Progenitor cell of endocrine pancreas (in vitro differentiated cells): ENCODE measurements at regions not wholly inside any gene's neighbourhood (a gene's known extent, or its start where the extent isn't known, plus 50 kb on each side); places are given as distances from the start of the nearest gene placed in this dataset.

Experiments
- DNase-seq: peaks from one replicate; pipeline ENCODE4 v3.0.0; 2021; ENCODE audit warnings: low spot score; ENCODE audit not compliant: unreplicated experiment
- H3K27ac Mint-ChIP-seq: 2 replicates; pipeline ENCODE4 v1.8.0; 2021; ENCODE audit warnings: mild to moderate bottlenecking, moderate library complexity, mixed read lengths
- H3K27me3 Mint-ChIP-seq: 2 replicates; pipeline ENCODE4 v1.8.0; 2021; ENCODE audit warnings: mixed read lengths
- H3K36me3 Mint-ChIP-seq: 2 replicates; pipeline ENCODE4 v1.8.0; 2022; ENCODE audit warnings: mixed read lengths; ENCODE audit not compliant: insufficient read depth
- H3K4me1 Mint-ChIP-seq: 2 replicates; pipeline ENCODE4 v1.8.0; 2021; ENCODE audit warnings: low read depth, mixed read lengths
- H3K4me3 Mint-ChIP-seq: 2 replicates; pipeline ENCODE4 v1.8.0; 2021; ENCODE audit warnings: low read depth, mild to moderate bottlenecking, moderate library complexity, mixed read lengths
- H3K9me3 Mint-ChIP-seq: 2 replicates; pipeline ENCODE4 v1.8.0; 2021; ENCODE audit warnings: low read depth, mixed read lengths
- TF ChIP-seq, protein P1 (sequence below): fragments of 200-600 bp; sonication (generic); IDR thresholded peaks from one replicate; pipeline ENCODE4 v1.5.0; 2021; ENCODE audit warnings: antibody characterized with exemption, mild to moderate bottlenecking; ENCODE audit not compliant: unreplicated experiment

DNA sequence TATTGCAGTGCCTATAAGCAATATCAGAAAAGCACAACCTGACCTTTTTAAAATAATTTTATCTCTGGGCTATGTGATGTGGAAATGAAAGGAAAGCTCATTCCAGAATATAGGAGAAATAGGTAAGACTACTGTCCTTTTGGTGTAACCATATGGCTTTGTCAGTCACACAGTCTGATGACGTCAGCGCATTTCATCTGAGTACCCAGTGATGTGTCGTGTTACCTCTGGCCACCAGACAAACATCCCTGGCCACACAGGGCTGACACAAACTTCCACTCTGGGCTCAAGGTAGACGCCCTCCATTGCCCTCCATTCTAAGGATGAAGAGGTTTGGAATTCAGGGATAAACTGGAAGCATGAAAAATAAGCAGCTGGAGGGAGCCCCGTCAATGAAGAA is 506.7 kb downstream of the CMPK2 start:
- Mint-ChIP-seq H3K36me3 (no peaks in the 10 kb centered on the region), H3K4me1 (no peaks in the 10 kb centered on the region), H3K9me3 (no peaks in the 10 kb centered on the region), H3K27me3 (no peaks in the 10 kb centered on the region), H3K4me3 (no peak overlapping the region), H3K27ac (no peak overlapping the region)
- TF ChIP-seq, protein P1, sequence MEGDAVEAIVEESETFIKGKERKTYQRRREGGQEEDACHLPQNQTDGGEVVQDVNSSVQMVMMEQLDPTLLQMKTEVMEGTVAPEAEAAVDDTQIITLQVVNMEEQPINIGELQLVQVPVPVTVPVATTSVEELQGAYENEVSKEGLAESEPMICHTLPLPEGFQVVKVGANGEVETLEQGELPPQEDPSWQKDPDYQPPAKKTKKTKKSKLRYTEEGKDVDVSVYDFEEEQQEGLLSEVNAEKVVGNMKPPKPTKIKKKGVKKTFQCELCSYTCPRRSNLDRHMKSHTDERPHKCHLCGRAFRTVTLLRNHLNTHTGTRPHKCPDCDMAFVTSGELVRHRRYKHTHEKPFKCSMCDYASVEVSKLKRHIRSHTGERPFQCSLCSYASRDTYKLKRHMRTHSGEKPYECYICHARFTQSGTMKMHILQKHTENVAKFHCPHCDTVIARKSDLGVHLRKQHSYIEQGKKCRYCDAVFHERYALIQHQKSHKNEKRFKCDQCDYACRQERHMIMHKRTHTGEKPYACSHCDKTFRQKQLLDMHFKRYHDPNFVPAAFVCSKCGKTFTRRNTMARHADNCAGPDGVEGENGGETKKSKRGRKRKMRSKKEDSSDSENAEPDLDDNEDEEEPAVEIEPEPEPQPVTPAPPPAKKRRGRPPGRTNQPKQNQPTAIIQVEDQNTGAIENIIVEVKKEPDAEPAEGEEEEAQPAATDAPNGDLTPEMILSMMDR, result no peak
- DNase-seq, result no peak

DNA sequence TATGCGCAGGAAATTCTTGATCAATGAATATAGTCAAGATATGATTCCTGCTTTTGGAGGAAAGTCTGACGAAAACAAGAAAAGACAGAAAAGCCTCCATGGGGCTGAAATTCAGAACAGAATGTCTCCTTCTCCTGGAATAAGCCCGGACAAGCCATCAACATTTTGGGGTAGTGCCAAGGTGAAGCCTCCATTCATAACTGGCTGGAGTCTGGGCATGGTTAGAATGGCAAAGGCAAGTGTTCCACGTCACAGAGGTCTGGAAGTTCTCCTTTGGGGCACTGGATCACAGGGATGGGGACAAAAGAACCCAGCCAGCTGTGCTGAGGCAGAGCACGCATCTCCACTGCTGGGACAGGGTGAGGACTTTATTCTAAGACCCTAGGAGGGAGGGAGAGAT is 505.7 kb downstream of the CMPK2 start:
- Mint-ChIP-seq H3K27ac (no peak overlapping the region), H3K4me3 (no peak overlapping the region), H3K36me3 (no peaks in the 10 kb centered on the region), H3K27me3 (no peaks in the 10 kb centered on the region), H3K9me3 (no peaks in the 10 kb centered on the region), H3K4me1 (no peaks in the 10 kb centered on the region)
- TF ChIP-seq, protein P1, result no peak
- DNase-seq, result no peak

DNA sequence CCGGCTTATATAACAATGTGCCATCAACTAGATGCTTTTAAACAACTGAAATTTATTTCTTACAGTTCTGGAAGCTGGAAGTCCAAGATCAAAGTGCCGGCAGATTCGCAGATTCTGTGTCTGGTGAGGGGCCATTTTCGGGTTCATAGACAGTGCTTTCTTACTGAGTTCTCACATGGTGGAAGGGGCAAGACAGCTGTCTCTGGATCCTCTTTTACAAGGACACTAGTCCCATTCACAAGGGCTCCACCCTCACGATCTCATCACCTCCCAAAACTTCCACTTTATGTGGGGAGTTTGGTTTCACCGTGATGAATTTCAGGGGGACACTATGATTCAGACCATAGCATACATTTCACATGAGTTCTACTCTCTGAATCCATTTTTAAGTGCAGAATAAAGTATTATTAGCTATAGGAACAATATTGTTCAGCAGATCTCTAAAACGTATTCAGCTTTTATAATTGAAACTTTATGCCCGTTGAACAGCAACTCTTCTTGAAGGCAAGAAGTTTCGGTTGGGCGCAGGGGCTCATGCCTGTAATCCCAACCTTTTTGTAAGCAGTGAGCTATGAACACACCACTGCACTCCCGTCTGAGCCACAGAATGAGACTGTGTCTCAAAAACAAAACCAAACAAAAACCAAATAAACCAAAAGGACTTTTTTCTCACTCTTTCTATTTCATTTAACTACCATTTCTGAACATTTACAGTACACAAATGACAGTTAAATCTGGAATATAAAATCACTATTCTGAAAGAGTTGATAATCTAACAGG is 502.8 kb downstream of the CMPK2 start:
- no peak for DNase-seq
- H3K9me3 Mint-ChIP-seq, result no peaks in the 10 kb centered on the region
- no peaks in the 10 kb centered on the region for H3K36me3 Mint-ChIP-seq
- H3K4me1 Mint-ChIP-seq, result no peaks in the 10 kb centered on the region
- H3K27me3 Mint-ChIP-seq, result no peaks in the 10 kb centered on the region
- H3K4me3 Mint-ChIP-seq, result no peak overlapping the region
- no peak overlapping the region for H3K27ac Mint-ChIP-seq
- TF ChIP-seq, protein P1, result no peak

DNA sequence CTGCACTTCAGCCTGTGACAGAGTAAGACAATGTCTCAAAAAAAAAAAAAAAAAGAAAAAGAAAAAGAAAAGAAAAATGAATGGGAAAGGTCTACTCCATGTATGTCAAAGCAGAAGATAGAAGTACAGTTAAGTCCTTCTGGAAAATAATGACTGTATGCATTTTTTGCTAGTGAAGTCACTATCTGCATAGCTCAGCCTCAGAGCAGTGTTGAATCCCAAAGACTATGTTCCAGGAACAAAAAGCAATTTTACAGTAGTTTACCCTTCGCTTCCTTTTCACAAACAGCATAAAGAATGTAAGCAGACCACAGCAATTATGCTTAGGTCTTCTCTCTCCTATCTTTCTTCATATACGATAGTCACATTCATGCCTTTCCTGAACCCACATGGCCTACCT is 497.4 kb downstream of the CMPK2 start:
- no peak for DNase-seq
- peaks cover 5% of the 10 kb centered on the region for H3K4me1 Mint-ChIP-seq
- H3K4me3 Mint-ChIP-seq, result no peak overlapping the region
- TF ChIP-seq, protein P1, result no peak
- no peaks in the 10 kb centered on the region for H3K36me3 Mint-ChIP-seq
- no peaks in the 10 kb centered on the region for H3K9me3 Mint-ChIP-seq
- H3K27me3 Mint-ChIP-seq, result no peaks in the 10 kb centered on the region
- no peak overlapping the region for H3K27ac Mint-ChIP-seq

DNA sequence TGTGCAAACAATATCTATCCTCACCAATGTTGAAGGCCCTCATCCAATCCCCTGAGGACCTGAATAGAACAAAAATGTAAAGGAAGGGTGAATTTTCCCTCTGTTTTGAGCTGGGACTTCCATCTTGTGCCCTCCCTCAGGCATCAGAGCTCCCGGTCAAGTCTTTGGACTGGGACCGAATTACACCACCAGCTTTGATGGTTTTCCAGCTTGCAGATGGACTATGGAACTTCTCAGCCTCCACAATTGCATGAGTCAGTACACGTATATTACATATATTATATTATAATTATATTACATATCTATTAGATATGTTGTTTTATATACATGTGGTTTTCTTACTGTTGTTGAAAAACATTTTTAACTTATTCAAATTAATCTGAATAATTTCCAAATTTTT is 496.4 kb downstream of the CMPK2 start:
- no peak overlapping the region for H3K4me3 Mint-ChIP-seq
- DNase-seq, result no peak
- TF ChIP-seq, protein P1, result no peak
- no peaks in the 10 kb centered on the region for H3K27me3 Mint-ChIP-seq
- no peaks in the 10 kb centered on the region for H3K9me3 Mint-ChIP-seq
- H3K4me1 Mint-ChIP-seq, result peaks cover 5% of the 10 kb centered on the region
- H3K36me3 Mint-ChIP-seq, result no peaks in the 10 kb centered on the region
- H3K27ac Mint-ChIP-seq, result no peak overlapping the region
